Kidney (tissue), 13 donors: ENCODE measurements at regions not wholly inside any gene's neighbourhood (a gene's known extent, or its start where the extent isn't known, plus 50 kb on each side); places are given as distances from the start of the nearest gene placed in this dataset.
A peak's percentile ranks its signal among the peaks of the same experiment; 100 is the strongest.

ENCODE experiments used
- DNase-seq, 5 donors: peaks; one replicate each; pipeline ENCODE4 v3.0.0-alpha.2; 2013 to 2020
- FAIRE-seq: peaks from 2 replicates; lab custom pipeline; 2012; peaks lifted over from hg19 to GRCh38; lab: Jason Lieb, UNC
- H3K27ac ChIP-seq, 2 donors: one replicate each; pipeline ENCODE4 v1.7.0; 2013; ENCODE audit warnings: low read depth in 2 of 2, low read length in 2 of 2, inconsistent platforms in 1 of 2
- H3K27me3 ChIP-seq: one replicate; pipeline ENCODE4 v1.7.1; 2013; ENCODE audit warnings: low read length, inconsistent platforms; ENCODE audit not compliant: control insufficient read depth, insufficient read depth
- H3K36me3 ChIP-seq, 3 donors: one replicate each; pipeline versions ENCODE4 v1.7.0 to v1.7.1; 2013; ENCODE audit warnings: low read length in 3 of 3, control low read depth in 1 of 3, inconsistent platforms in 1 of 3; ENCODE audit not compliant: insufficient read depth in 3 of 3, control insufficient read depth in 2 of 3
- H3K4me1 ChIP-seq, 3 donors: one replicate each; pipeline versions ENCODE4 v1.7.0 to v1.7.1; 2013; ENCODE audit warnings: low read length in 3 of 3, inconsistent platforms in 1 of 3, low read depth in 1 of 3; ENCODE audit not compliant: control insufficient read depth in 2 of 3, insufficient read depth in 2 of 3
- H3K4me3 ChIP-seq, 3 donors: one replicate each; pipeline versions ENCODE4 v1.7.0 to v1.8.1; 2013; ENCODE audit warnings: low read length in 3 of 3, control low read depth in 1 of 3, inconsistent platforms in 1 of 3
- H3K9ac ChIP-seq, 3 donors: one replicate each; pipeline versions ENCODE4 v1.7.0 to v1.7.1; 2013; ENCODE audit warnings: low read length in 3 of 3, control low read depth in 1 of 3, inconsistent platforms in 1 of 3
- H3K9me3 ChIP-seq, 3 donors: one replicate each; pipeline versions ENCODE4 v1.7.0 to v1.7.1; 2013; ENCODE audit warnings: low read length in 3 of 3, control low read depth in 1 of 3, inconsistent platforms in 1 of 3; ENCODE audit not compliant: control insufficient read depth in 2 of 3, insufficient read depth in 1 of 3
- intact Hi-C: fragments of 100-400 bp; cut with DNase I; formaldehyde crosslinking; loops from one replicate; pipeline ENCODE4 v1.11.1; 2022
- TF ChIP-seq, protein P1 (sequence below): IDR thresholded peaks from 3 replicates; pipeline ENCODE4 v1.5.1; 2012; ENCODE audit warnings: mild to moderate bottlenecking, moderate library complexity, borderline replicate concordance; ENCODE audit not compliant: insufficient read depth; ENCODE audit errors: extremely low read depth
- donor health status: control.
- donor health status: control.
- donor health status: control.
- donor health status: control.
- donor health status: control.
- donor health status: DM: yes; HTN: yes; CAD: no.
- donor health status: Normal renal cell carcinoma (clear cell type).

DNA sequence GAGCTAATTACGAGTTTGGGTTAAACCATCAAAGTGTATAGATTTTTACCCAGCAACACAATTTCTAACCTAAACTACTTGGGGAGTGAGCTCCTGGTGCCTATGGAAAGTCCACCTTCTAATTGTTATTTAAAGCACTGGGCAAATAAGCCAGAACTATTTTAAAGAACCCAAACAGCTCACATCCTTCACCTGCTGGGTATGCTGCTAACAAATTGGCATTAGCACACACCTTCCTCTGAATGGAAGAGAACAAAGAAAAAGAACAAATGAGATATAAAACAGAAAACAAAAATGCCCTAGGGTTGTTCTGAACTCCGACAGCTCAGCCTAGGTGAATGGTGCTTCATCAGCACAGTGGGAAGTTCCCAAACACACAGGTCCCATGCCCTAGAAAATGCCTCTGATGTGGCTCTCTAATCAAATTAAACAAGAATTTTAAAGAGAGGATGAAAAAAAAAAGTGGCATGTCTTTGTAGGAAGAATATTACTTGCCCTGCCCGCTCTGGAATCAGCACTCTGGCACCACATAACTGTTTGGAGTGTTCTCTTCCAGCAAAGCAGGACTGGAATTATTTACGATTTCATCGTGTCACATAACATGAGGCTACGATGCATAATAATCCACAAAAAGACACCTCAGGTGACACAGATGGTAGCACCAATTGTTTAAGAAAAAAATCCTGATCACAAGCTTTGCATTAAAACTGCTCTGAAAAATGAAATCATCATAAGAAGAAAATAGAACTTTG lies 334.4 kb downstream of the GBE1 start:
- H3K9me3 ChIP-seq: no peaks in the 10 kb centered on the region
- intact Hi-C loops: no loop called here
- no peak for DNase-seq
- H3K36me3 ChIP-seq: no peaks in the 10 kb centered on the region
- TF ChIP-seq, protein P1, sequence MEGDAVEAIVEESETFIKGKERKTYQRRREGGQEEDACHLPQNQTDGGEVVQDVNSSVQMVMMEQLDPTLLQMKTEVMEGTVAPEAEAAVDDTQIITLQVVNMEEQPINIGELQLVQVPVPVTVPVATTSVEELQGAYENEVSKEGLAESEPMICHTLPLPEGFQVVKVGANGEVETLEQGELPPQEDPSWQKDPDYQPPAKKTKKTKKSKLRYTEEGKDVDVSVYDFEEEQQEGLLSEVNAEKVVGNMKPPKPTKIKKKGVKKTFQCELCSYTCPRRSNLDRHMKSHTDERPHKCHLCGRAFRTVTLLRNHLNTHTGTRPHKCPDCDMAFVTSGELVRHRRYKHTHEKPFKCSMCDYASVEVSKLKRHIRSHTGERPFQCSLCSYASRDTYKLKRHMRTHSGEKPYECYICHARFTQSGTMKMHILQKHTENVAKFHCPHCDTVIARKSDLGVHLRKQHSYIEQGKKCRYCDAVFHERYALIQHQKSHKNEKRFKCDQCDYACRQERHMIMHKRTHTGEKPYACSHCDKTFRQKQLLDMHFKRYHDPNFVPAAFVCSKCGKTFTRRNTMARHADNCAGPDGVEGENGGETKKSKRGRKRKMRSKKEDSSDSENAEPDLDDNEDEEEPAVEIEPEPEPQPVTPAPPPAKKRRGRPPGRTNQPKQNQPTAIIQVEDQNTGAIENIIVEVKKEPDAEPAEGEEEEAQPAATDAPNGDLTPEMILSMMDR: no peak
- FAIRE-seq: no peak
- no peaks in the 10 kb centered on the region for H3K4me1 ChIP-seq
- no peak overlapping the region for H3K27ac ChIP-seq
- H3K27me3 ChIP-seq: no peaks in the 10 kb centered on the region
- H3K9ac ChIP-seq: no peak overlapping the region
- H3K4me3 ChIP-seq: no peak overlapping the region

- FAIRE-seq (no peak), DNase-seq (no peak)
- no peaks in the 10 kb centered on the region for H3K27me3 ChIP-seq
- TF ChIP-seq, protein P1: no peak
- no peaks in the 10 kb centered on the region for H3K36me3 ChIP-seq
- no peak overlapping the region for H3K27ac ChIP-seq
- H3K4me1 ChIP-seq: no peaks in the 10 kb centered on the region
- no peak overlapping the region for H3K9ac ChIP-seq
- intact Hi-C loops: no loop called here
- no peak overlapping the region for H3K4me3 ChIP-seq
- no peaks in the 10 kb centered on the region for H3K9me3 ChIP-seq
Observed at GRCh38 chr3:81425198-81425868, 336.1 kb downstream of the GBE1 start.

DNA sequence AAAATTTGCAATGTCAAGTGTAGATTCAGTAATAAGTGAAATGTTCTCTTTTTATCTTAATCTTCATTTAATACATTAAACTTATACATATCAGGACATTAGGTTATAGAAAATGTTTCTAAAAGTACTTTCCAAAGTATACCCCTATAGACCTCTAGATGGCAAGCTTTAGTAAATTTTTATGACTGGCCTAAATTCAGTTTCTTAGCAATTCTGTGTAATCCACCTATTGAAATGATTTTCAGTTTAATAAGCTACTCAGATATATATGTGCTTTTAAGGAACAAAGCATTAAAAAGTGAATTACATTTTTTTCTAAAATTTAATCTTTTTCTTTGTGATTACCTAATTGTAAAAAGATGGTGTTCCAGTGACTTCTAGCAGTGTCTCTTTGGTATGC lies 342.2 kb downstream of the GBE1 start:
- peak in 2 of 5 donors; percentile 7 to 23 for DNase-seq
- intact Hi-C loops: no loop called here
- Histone ChIP-seq H3K9ac (no peak overlapping the region), H3K4me3 (no peak overlapping the region), H3K9me3 (no peaks in the 10 kb centered on the region), H3K27ac (no peak overlapping the region), H3K4me1 (no peaks in the 10 kb centered on the region), H3K36me3 (no peaks in the 10 kb centered on the region), H3K27me3 (no peaks in the 10 kb centered on the region)
- TF ChIP-seq, protein P1: no peak
- peak; percentile 66 for FAIRE-seq
